Iris pigment epithelial cell (primary cell): ENCODE measurements at regions not wholly inside any gene's neighbourhood (a gene's known extent, or its start where the extent isn't known, plus 50 kb on each side); places are given as distances from the start of the nearest gene placed in this dataset.

Experiments
- DNase-seq: peaks from one replicate; pipeline ENCODE4 v3.0.0-alpha.2; 2011; ENCODE audit warnings: low read depth

- peak; percentile 87 for DNase-seq
Observed at GRCh38 chr5:121199216-121199999, 652.3 kb upstream of the FTMT start.

- DNase-seq, result no peak
Observed at GRCh38 chr5:121218086-121218485, 633.6 kb upstream of the FTMT start.

- DNase-seq, result no peak
Observed at GRCh38 chr5:121221483-121221882, 630.2 kb upstream of the FTMT start.

GRCh38 chr5:121226765-121227164 lies 624.9 kb upstream of the FTMT start:
- no peak for DNase-seq

- DNase-seq, result no peak
Observed at GRCh38 chr5:121239951-121240350, 611.7 kb upstream of the FTMT start.

GRCh38 chr5:121246971-121247370 lies 604.7 kb upstream of the FTMT start:
- DNase-seq, result no peak

- DNase-seq, result peak; percentile 44
Observed at GRCh38 chr5:121251954-121252353, 599.7 kb upstream of the FTMT start.

- DNase-seq, result no peak
Observed at GRCh38 chr5:121257621-121258020, 594.1 kb upstream of the FTMT start.

- DNase-seq, result no peak
Observed at GRCh38 chr5:121263456-121263855, 588.2 kb upstream of the FTMT start.

- DNase-seq, result no peak
Observed at GRCh38 chr5:121264605-121265004, 587.1 kb upstream of the FTMT start.

GRCh38 chr5:121271546-121271945 lies 580.1 kb upstream of the FTMT start:
- DNase-seq, result no peak

- DNase-seq, result peak; percentile 73
Observed at GRCh38 chr5:121273833-121274433, 577.7 kb upstream of the FTMT start.

- no peak for DNase-seq
Observed at GRCh38 chr5:121279801-121280200, 571.9 kb upstream of the FTMT start.

- peak; percentile 15 for DNase-seq
Observed at GRCh38 chr5:121285801-121286521, 565.7 kb upstream of the FTMT start.

- no peak for DNase-seq
Observed at GRCh38 chr5:121288781-121289180, 562.9 kb upstream of the FTMT start.

GRCh38 chr5:121292664-121293063 lies 559.0 kb upstream of the FTMT start:
- DNase-seq, result no peak

- no peak for DNase-seq
Observed at GRCh38 chr5:121296356-121296755, 555.3 kb upstream of the FTMT start.

- DNase-seq, result no peak
Observed at GRCh38 chr5:121299153-121299552, 552.5 kb upstream of the FTMT start.

- DNase-seq, result no peak
Observed at GRCh38 chr5:121304838-121305237, 546.8 kb upstream of the FTMT start.

- DNase-seq, result no peak
Observed at GRCh38 chr5:121313886-121314285, 537.8 kb upstream of the FTMT start.

GRCh38 chr5:121315786-121316185 lies 535.9 kb upstream of the FTMT start:
- DNase-seq, result no peak

- DNase-seq, result no peak
Observed at GRCh38 chr5:121319292-121319691, 532.4 kb upstream of the FTMT start.

- peak; percentile 0 for DNase-seq
Observed at GRCh38 chr5:121325930-121326329, 525.8 kb upstream of the FTMT start.
